ENCODE measurements at regions not wholly inside any gene's neighbourhood (a gene's known extent, or its start where the extent isn't known, plus 50 kb on each side); places are given as distances from the start of the nearest gene placed in this dataset.

- ChIA-PET POLR2A (interaction anchor here (0.6 to 0.9 kb wide), 3 partner anchors 10 to 342 kb away, joined by 3 read pairs; no protein-coding TSS in a partner anchor), CTCF (ENCODE audit: low intra/inter-chr PET ratio) (no interaction called here)
- DNase-seq (ENCODE audit: extremely low read depth in 1 of 4, low spot score in 3 of 4) = no peak
- TF ChIP-seq BRD4 (IDR thresholded peaks at IDR 0.05) (no peak), MCM5 (IDR thresholded peaks at IDR 0.05; ENCODE audit: low read depth) (no peak), PRPF4 (IDR thresholded peaks at IDR 0.05; ENCODE audit: insufficient read depth, low read depth, low read length, poor library complexity, severe bottlenecking) (no peak), KDM1A (IDR thresholded peaks at IDR 0.05) (no peak), IRF9 (tag; IDR thresholded peaks at IDR 0.05) (no peak), CREBBP (IDR thresholded peaks at IDR 0.05; ENCODE audit: low read depth, low read length) (no peak), SMC3 (conservative IDR thresholded peaks at IDR 0.05; ENCODE audit: insufficient read depth, low read depth, low read length) (no peak), NFE2 (IDR thresholded peaks at IDR 0.05; ENCODE audit: low read depth) (no peak), MAX (CRISPR knock-in tag; IDR thresholded peaks at IDR 0.05) (no peak), ZNF280B (CRISPR knock-in tag; IDR thresholded peaks at IDR 0.05) (no peak), EGR1 (conservative IDR thresholded peaks at IDR 0.05) (no peak), PBX2 (CRISPR knock-in tag; IDR thresholded peaks at IDR 0.05; ENCODE audit: low read depth) (no peak), PBX2 (tag; conservative IDR thresholded peaks at IDR 0.05; ENCODE audit: low read depth) (no peak)
- WGBS (ENCODE audit: insufficient coverage, low coverage, missing lambda C conversion rate) = 7% methylated on average over 8 of the region's 8 CpGs
- Histone ChIP-seq H3K9me3 (replicated peaks; ENCODE audit: control insufficient read depth, insufficient read depth, low read depth, low read length) (no peaks in the 10 kb centered on the region), H3K27me3 (ENCODE audit: control insufficient read depth in 2 of 2, insufficient read depth in 2 of 2, low read length in 2 of 2) (peaks cover 0 to 4% of the 10 kb centered on the region in 2 experiments; a peak in 1 of 5 replicates), H3K9me1 (ENCODE audit: control insufficient read depth, insufficient read depth, low read length) (no peaks in the 10 kb centered on the region), H4K20me1 (replicated peaks; ENCODE audit: control insufficient read depth, insufficient read depth, low read length) (no peaks in the 10 kb centered on the region), H3K4me1 (replicated peaks in 1 of 2; ENCODE audit: control insufficient read depth in 2 of 2, insufficient read depth in 2 of 2, low read length in 2 of 2) (peaks cover 0 to 7% of the 10 kb centered on the region in 2 experiments; a peak in 2 of 5 replicates), H3K9ac (ENCODE audit: insufficient read depth in 1 of 2, low read depth in 2 of 2, low read length in 2 of 2) (no peak overlapping the region), H2AFZ (ENCODE audit: low read depth, low read length) (no peak overlapping the region; the same call in 1 of the 2 replicates), H3K27ac (ENCODE audit: extremely low read depth, low read depth, low read length) (no peak overlapping the region), H3K79me2 (ENCODE audit: control insufficient read depth, insufficient read depth, low read length) (no peaks in the 10 kb centered on the region), H3K4me3 (no peak overlapping the region), H3K4me2 (ENCODE audit: insufficient read depth, low read length) (no peak overlapping the region), H3K36me3 (ENCODE audit: control insufficient read depth, insufficient read depth, low read length) (no peaks in the 10 kb centered on the region)
- no TSS peak for BruUV-seq (replicated peaks)
- no peak for FAIRE-seq
- intact Hi-C loops (cut with micrococcal nuclease) = loop anchor here (10.0 kb wide), 1 partner anchor 56 kb away; no protein-coding TSS in a partner anchor
- in situ Hi-C loops (cut with MboI) = no loop called here
- ATAC-seq = no peak
These were observed 319.2 kb downstream of the PHKB start for GRCh38 chr16:47780213-47780875.
